NCI-H524 (cell line): ENCODE measurements at regions not wholly inside any gene's neighbourhood (a gene's known extent, or its start where the extent isn't known, plus 50 kb on each side); places are given as distances from the start of the nearest gene placed in this dataset.
"Not testable (repeated sequence)": the region's sequence is repeated elsewhere in the genome, so short reads cannot be mapped to it uniquely, and the experiment has no call there.

Source experiments
- DNase-seq, 2 experiments: peaks; one replicate each; lab custom pipeline; 2025; lab: John Stamatoyannopoulos, UW

DNA sequence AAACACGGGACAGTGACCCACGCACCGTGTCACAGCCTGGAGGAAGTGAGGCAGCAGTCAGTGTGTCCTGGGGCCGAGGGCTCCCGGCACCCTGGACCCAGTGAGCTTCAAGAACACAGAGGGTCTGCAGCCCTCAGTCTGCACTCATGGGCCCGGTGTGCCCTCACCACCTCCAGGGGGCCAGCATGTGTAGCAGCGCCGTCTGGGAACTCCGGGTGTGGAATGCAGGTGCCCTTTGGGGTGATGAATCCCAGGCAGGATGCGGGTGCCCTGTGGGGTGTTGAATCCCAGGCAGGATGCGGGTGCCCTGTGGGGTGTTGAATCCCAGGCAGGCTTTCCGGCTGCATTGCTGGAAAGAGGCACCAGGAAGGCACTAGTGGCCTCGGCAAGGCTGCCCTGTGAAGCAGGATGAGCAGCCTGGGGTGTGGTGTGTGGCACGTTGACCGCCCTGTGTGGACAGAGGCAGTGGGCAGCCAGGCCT lies 1399.9 kb downstream of the BRD1 start:
- DNase-seq, result no peak

GRCh38 chr22:48426466-48427380 lies 1401.0 kb downstream of the BRD1 start:
- DNase-seq, result no peak

DNA sequence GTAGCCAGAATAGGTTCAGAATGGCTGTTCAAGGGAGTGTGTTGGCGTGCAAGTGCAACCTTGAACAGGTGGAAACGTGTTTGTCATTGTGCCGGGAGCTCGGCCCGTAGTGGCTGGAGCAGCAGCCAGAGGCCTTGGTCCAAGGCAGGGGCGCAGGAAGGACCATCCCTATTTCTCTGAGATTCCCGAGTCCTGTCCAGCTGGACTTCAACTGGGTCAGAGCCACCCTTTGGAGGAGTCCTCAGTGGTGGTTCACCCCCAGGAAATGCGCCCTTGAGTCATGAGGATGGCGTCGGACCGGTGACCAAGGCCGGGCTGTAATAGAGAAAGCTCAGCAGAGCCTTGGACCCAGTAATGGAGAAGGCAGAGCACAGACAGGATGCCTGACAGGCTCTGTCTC lies 1402.0 kb downstream of the BRD1 start:
- DNase-seq, result no peak

DNA sequence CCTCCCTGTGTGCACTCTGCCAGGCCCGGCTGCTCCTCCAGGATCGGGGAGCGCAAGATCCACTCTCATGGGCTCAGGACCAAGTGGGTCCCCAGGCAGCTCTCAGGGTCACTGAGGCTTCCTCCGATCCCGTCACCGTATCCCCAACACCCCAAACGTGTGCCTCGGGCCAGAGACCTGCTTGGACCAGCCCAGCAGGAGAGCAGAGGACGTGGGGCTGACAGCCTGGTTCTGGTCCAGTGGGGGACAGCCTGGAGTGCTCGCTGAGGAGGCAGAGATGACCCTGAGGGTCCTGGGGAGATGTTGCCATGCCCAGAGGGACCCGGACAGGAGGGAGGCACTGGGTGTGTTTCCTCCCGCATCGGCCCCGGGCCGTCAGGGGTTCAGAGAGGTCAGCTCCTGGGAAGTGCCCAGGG lies 1402.6 kb downstream of the BRD1 start:
- no peak for DNase-seq

GRCh38 chr22:48424661-48425060 lies 1403.0 kb downstream of the BRD1 start:
- DNase-seq, result no peak

DNA sequence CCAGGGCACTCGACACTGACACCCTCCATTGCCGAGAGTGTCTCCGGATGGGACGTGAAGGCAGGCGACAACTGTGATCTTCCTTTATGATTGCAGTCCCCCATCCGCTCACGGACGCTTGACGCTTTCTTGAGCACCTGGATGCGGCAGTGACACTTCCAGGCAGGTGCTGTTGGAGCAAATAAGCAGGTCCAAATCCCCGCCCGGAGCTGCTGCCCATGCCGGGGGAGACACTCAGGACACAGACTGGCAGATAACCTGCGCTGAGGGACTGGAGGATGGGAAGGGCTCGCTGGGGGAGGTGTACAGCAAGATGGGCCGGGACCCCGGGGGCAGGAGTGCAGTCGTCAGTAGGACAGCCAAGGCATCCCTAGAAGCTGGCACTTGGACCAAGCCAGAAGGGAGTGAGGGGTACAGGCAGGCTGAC lies 1403.5 kb downstream of the BRD1 start:
- no peak for DNase-seq

DNA sequence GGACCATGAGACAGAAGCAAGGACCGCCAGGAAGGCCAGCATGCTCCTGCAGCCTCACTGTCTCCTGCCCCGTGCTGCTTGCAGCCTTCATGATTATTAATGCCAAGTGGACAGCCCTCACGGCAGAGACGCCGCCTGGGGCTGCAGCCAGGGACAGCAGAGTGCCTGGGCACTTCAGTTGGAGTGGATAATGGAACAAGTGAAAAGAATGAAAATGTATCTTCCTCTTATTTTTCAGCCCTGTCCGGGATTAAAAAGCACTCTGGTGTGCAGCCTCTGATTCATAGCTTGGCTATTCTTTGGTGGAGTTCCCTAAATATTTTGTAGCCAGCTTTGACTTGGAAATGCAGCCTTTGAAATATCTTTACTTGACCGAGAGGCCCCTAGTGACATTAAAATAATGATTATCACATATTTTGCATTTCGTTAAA lies 1404.2 kb downstream of the BRD1 start:
- peak; percentile 19 to 58 for DNase-seq

DNA sequence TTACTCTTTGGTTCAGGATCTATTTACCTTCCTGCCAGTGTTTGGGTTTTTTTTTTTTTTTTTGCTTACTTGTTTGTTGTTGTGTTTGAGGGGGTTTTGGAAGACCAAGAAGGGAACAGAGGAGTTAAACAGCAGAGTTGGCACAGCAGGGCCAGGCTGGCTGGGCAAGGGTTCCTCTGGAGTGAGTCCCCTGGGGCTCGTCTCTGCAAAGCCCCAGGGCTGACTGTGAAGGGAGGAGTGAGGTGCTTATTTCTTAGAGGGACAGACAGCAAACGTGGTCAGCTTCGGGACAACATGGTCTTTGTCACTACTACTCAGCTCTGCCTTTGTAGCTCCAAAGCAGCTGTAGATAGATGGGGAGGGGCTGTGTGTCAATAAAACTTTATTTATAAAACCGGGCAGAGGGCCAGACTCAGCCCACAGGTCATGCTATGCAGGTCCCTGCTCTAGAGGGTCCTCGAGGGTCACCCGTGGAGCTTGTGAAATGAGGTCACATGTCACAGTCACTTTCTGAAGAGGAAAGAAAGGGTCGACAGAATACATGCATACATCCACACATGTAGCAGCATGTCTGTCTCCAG lies 1404.7 kb downstream of the BRD1 start:
- no peak for DNase-seq

DNA sequence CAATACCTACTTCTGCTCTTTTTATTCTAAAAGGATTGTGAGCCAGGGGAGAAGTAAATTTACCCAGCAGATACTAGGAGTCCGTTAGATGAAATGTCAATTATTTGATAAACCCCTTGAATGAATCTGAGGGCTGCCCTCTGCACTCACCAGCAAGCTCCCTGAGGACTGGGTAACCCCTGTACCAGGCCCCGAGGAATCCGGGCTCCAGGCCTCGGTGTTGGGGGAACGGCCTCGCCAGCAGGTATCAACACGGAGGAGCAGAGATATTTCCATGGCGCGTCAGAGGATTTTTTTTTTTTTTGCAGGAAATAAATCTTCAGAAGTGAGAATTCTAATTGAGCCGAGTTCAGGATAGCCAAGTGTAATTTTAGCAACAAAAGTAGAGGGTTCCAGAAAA lies 1408.8 kb downstream of the BRD1 start:
- DNase-seq, result no peak

DNA sequence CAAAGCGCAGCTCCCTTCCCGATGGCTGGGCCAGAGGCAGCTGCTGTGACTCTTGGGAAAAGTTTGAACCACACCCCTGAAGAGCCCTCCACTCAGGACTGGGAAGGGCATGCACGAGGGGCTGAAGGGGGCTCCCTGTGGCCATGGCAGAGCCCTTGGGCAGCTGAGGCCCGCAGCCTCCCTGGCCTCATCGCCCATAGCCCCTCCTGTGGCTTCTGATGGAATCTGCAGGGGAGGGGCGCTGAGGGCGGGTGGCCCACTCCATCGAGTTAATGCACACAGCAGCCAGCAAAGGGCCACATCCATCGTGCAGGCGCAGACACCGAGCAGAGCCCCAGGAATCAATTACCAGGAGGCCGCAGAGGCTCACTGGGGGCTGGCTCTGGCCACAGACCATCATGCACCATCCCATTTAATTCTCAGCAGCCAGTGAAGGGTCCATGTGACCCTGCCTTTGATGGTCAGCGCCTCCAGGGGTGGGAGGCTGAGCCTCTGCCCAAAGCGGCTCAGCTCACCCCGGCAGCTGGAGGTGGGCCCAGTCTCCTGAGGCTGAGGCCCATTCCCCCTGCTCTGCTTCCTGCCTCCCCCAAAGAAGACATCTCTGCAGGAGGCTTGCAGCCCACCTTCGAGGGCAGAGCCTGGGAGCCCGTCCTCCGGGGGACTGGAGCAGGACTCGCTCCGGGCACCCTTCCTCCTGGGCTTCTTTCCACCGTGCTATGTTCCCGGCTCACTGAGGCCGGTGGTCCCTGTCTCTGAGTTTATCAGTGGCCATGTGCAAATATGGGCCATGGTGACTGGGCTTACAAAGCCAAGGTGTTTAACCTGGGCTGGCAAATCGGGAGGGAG lies 1410.2 kb downstream of the BRD1 start:
- DNase-seq, result no peak

DNA sequence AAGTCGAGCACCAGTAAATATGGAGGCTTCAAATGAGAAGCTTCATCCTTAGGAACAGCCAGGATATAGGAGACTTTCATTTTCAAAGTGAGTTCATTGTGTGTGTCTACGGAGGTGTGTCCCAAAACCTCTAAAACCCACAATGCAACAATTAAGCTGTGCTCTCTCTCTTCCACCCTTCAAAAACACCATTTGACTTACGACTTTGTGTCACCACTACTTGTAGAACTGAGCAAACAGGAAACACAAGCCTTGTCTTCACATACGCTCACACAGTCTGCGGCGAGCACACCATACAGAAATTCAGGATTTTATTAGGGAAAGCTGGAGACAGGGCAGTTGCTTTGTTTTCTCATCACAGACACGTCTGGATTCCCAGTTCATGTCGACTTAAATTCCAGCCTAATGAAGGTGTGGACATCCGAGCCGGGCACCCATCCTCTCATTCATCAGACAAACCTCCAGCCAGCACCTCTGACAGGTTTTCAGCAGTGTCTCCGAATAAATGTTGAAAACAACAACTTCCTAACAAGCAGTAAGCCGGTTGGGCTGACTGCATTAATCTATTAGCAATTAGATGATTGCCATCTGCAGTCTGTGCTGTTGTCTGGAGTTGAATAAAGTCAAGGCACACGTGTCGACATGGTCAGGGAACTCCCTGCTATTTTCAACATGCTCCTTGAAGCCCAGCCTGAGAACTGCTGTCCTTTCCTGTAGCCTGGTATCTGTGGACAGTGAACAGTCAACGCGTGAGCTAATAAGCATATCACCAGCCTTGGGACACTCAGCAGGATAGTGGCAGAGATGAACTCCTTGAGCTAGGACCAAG lies 1411.1 kb downstream of the BRD1 start:
- DNase-seq, result peak in 1 of 2 experiments; percentile 25

DNA sequence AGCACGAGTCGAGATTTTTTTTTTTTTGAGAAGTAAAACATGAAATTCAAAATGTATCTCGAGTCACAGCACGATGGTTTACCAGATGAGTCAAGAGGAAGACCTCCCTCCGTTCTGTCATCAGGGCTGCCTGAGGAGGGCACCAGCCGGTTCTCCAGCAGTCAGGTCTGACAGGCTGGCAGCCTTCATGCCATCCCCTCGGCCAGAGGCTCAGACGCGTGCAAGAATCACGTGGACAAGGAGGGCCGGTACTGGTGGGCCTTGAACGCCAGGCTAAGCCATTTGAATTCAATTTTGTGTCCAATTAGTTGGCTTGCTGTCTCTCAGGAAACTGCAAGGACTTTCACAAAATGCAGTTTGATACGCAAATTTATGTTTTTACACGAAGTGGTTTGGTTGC lies 1412.2 kb downstream of the BRD1 start:
- DNase-seq, result no peak

DNA sequence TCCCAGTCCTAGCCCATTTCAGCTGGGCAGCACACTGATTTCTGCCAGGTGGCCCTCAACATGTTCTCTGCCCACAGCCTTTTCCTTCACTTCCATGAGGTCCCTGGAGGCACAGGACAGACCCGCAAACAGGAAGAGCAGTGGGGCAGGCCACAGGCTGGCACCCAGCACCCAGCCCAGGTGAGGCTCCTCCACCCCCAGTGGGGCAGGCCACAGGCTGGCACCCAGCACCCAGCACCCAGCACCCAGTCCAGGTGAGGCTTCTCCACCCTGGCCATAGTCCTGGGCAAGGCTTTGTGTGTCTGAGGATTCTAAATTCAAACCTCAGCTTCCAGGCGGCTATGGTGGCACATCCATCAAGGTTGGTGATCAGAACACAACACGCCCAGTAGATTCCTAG lies 1413.0 kb downstream of the BRD1 start:
- DNase-seq, result no peak

DNA sequence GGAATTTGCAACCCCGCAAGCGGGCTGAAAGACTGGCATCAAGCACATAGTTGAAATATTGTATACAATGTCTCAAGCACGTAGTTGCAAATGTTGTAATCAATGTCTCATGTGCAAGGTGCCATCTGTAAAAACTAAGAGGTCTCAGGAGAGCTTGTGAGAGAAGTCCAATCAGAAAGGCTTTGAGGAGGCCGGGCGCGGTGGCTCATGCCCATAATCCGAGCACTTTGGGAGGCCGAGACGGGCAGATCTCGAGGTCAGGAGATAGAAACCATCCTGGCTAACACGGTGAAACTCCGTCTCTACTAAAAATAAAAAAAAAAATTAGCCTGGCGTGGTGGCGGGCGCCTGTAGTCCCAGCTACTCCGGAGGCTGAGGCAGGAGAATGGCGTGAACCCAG lies 1414.7 kb downstream of the BRD1 start:
- not testable (repeated sequence) for DNase-seq

GRCh38 chr22:48410536-48410935 lies 1417.1 kb downstream of the BRD1 start:
- DNase-seq, result no peak

DNA sequence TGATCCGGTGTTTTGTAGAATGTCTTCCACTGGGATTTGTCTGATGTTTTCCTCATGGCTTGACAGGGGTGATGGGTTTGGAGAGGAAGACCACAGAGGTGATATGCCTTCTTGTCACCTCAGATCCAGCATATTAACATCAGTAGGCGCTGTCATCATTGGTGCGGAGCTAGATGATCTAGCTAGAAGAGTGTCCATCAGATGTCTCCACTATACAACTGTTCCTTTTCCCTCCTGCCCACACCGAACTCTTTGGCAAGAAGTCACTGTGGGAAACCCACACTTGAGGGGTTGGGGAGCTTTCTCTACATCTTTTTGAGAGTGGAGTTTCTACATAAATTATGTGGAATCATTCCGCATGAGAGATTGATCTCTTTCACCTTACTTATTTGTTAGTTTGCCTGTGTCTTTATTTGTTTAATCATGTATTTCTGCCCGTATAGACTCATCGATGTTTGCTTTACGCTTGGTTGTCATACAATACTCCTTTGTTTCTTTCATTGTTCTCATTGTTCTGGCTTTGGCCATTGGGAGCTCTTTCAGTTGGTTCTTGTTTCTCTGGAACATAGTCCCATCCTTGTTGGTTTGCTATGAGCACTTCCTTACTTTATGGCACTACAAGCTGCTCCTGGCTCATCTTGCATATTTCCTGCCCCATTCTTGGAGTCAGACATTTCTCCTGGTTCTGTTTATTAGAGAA lies 1420.3 kb downstream of the BRD1 start:
- DNase-seq, result no peak

DNA sequence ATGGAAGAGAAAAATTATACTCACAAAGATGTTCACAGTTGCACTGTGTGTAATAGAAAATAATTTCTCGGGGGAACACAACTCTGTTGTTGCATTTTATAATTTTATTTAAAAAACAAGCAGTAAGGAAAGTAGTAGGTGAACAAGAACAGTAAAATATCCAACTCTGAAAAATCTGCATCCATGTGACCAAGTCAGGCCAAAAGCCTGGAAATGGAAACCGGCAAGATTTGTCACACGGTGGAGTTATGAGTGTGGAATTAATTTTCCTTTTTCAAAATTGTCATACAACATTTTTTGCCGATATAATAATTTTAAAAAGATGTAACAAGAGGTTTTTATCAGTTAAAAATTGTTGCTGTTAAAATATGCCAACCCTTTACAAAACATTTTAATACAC lies 1421.5 kb downstream of the BRD1 start:
- no peak for DNase-seq

GRCh38 chr22:48405741-48406140 lies 1421.9 kb downstream of the BRD1 start:
- DNase-seq, result no peak

DNA sequence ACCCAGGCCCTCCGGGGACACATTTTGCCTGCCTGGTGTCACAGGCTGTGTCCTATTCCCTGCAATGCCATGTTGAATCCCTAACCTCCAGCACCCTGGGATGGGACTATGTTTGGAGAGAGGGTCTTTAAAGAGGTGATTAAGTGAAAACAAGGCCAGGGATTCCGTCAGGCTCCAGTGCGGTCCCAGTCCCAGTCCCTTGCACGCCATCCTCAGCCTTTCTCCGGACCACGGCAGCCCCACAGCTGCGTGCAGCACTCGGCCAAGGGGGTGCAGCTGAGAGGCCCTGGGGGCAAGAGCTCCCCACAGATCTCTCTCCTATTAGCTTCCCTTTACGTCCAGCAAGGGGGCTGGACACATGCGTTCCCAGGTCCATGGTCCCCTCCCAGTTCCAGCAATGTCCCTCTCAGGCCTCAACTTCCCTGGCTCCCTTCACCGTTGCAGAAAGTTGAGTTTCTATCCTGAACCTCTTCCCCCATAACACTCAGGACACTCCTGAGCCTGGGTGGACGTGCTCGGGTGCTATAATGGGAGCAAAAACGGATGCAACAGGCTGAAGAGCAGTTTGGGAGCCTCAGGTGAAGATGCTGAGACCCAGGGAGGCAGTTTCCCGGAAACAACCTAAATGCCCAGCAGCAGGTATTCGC lies 1422.7 kb downstream of the BRD1 start:
- DNase-seq, result no peak
